ENCODE measurements at regions not wholly inside any gene's neighbourhood (a gene's known extent, or its start where the extent isn't known, plus 50 kb on each side); places are given as distances from the start of the nearest gene placed in this dataset.

DNA sequence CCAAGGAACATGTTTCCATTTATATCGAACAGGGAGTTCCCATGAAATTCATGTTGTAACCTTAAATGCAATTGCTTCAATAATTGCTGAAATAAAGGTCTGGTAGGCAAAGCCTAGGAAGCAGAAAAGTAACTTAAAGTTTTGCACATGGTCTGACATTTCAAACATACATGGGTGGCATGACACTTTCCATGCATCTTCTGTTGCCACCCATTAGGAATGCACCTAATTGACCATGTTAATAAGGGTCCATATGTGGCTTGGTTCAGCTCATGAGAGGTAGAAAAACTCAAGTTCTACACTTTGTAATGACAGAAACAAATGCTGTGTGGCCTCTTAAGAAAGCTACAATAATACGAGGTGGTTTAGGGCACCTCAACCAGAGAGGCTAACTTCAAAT, 72.0 kb upstream of the GORAB start:
- DNase-seq (ENCODE audit: low spot score): no peak

DNA sequence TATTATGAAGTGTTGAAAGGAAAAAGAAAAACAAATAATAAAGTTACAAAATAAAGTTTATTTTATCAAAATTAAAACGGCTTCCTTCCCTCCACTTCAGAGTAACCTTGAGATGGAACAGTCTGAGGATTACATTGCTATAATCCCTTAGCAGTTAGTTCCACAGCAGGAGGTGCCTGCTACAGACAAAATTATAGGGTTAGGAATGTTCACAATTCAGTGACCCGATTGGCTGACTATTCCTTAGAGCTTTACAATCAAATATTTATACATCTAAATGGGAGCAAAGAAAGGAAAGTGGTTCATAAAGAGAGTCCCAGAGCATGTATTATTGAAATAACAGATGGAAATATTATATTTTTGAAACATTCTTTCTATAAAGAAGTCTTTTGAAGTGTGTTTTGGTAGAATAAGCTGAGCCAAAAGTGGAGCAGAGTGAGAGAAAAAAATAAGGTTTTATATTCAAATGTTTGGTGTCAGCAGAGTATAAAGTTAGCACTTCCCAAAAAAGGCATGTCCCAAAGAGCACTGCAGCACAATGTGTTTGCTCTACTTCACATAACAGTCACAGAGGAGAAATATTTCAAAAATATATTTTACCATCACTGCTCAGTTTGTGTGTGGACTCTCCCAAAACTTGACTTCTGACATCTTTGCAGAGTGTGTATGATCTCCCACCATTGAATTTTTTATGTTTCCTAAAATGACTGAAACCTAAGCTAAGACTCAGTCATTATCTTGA, 71.4 kb upstream of the GORAB start:
- DNase-seq (ENCODE audit: low spot score): no peak

GRCh38 chr1:170461291-170461747, 70.6 kb upstream of the GORAB start:
- no peak for DNase-seq (ENCODE audit: low spot score)

DNA sequence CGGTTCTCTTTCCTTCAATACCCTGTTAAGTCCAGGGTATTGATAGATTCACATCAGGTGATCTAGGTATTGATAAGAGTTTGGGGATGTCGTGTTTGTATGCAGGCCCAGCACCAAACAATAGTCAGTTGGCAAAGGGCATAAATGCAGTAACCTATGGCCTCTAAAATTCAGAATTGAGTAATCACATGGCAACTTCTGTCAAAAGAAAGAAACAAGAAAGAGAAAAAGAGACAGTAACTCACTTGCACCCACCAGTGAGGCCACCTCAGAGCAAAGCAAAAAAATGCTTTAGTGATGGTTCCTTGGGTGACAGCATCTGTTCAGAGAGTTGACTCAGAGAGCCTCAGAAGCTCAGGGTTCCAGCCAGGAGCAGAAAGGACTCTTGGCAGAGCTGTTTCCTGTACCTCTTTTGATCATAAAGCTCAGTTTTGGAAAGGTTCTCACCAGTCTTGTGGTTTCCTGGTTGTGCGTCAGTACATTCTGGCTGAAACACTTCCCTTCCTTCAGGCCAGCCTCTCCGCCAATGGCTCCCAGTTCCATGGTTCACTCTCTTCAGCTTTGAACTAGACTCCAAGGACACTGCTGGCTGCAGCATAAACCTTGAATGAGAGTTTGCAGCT, 70.1 kb upstream of the GORAB start:
- no peak for DNase-seq (ENCODE audit: low spot score)

DNA sequence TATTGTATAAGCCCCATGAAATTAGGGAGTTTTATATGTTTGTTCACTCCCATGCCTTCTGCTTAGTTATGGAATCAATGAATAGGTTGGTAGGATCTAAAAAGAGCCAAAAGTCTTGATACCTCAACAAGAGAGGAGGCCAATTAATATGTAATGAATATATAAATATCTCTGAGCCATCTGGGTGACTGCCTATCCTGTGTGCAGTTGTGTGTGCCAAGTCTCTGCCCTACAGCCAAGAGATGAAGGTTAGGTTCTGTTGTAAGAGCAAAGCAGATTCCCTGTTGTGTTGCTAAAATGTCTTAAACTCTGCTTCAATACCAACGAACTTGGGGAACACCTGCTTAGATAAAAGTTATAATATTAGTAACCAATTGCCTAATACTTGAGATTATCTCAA, 61.8 kb upstream of the GORAB start:
- DNase-seq (ENCODE audit: low spot score): no peak

GRCh38 chr1:170471398-170472053, 60.4 kb upstream of the GORAB start:
- DNase-seq (ENCODE audit: low spot score): no peak

- DNase-seq (ENCODE audit: low spot score): no peak
These were observed 51.0 kb upstream of the GORAB start for GRCh38 chr1:170481000-170481399.

Measured in SW480 (cell line).